Cardiac muscle cell (in vitro differentiated cells and primary cell): ENCODE measurements at regions not wholly inside any gene's neighbourhood (a gene's known extent, or its start where the extent isn't known, plus 50 kb on each side); places are given as distances from the start of the nearest gene placed in this dataset.

Source experiments
- DNase-seq, 2 donors: peaks; one replicate each; pipeline versions ENCODE4 v3.0.0 to v3.0.0-alpha.2; 2010 to 2017; ENCODE audit warnings: low read depth in 1 of 2, low spot score in 1 of 2
- H3K27ac ChIP-seq: fragments of 200-600 bp; sonication (generic); 2 replicates; pipeline ENCODE4 v1.5.1; 2016
- H3K27me3 ChIP-seq: fragments of 200-600 bp; sonication (generic); 2 replicates; pipeline ENCODE4 v1.6.0; 2016; ENCODE audit warnings: control low read depth
- H3K36me3 ChIP-seq: fragments of 200-600 bp; sonication (generic); 2 replicates; pipeline ENCODE4 v1.5.1; 2016; ENCODE audit warnings: control low read depth
- H3K4me1 ChIP-seq: fragments of 200-600 bp; sonication (generic); 2 replicates; pipeline ENCODE4 v1.8.1; 2017; ENCODE audit warnings: low read depth, mild to moderate bottlenecking, mixed run types
- H3K4me3 ChIP-seq: fragments of 200-600 bp; sonication (generic); 2 replicates; pipeline ENCODE4 v1.5.1; 2016; ENCODE audit warnings: mild to moderate bottlenecking
- H3K9me3 ChIP-seq: fragments of 200-600 bp; sonication (generic); 2 replicates; pipeline ENCODE4 v1.5.1; 2017; ENCODE audit warnings: low read depth, mild to moderate bottlenecking, control low read depth
- CTCF ChIP-seq: IDR thresholded peaks from 2 replicates; pipeline ENCODE4 v1.5.1; 2012; ENCODE audit warnings: low read depth, mild to moderate bottlenecking, low read length

DNA sequence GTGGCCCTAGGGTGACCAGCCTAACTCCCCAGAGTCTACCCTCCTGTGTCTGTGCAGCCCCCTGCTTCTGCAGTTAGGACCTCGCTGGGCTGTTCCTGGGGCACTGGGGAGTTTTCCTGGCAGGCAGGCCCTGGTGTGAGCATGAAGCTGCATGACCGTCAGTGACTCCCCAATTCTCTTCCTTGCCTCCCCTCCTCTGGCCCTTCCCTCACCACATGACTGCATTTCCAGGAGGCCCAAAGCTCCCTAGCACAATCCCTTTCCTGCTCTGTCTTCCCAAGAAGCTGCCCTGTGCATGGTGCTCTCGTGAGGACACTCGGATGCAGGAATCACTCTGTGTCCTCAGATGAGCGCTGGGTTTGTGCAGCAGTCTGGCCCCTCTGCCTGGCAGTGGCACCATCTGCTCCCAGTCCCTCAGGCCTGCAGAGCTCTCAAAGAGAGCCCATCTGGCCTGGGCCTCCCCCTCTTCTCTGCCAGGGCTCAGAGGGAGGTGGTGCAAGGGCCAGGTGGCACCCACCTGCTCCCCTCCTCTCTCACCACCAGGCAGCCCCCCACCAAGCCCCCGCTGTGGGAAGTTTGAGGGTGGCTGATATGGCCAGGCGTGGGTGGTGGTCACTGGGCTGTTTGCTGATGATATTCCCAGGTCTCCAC lies 125.6 kb upstream of the HS6ST1 start:
- H3K27ac ChIP-seq: no peak overlapping the region
- H3K9me3 ChIP-seq: no peaks in the 10 kb centered on the region
- H3K4me1 ChIP-seq: peaks cover 9% of the 10 kb centered on the region
- TF ChIP-seq CTCF: no peak
- no peaks in the 10 kb centered on the region for H3K27me3 ChIP-seq
- DNase-seq: no peak
- no peak overlapping the region for H3K4me3 ChIP-seq
- H3K36me3 ChIP-seq: no peaks in the 10 kb centered on the region

DNA sequence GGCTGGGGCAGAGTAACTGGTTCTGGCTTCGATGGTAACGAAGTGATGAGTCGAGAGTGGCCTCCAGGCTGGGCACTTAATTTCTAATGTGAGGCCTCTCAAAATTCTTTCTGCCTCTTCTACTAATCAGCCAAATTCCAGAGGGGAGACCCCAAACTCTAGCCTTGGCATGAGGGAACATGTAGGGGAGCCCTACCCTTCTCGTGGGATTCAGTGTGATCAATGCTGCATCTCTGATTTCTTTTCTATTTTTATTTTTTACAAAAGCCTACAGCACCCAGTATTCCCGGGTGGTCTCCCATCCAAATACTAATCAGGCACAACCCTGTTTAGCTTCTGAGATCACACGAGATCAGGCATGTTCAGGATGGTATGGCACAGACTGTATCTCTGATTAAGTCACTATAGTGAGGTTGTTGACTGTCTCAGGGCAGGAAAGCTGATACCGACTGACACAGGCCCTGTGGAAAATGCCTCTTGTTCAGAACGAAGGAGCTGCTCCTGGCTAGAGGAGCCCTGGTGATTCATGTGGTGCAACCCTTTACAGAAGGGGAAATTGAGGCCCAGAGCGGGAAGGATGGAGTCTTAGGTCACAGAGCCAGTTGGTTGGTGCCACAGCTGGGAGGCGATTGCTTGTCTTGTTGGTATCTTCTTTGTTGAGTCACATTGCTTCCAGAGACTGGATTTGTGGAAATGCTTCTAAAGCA lies 126.3 kb upstream of the HS6ST1 start:
- no peak overlapping the region for H3K4me3 ChIP-seq
- H3K27me3 ChIP-seq: no peaks in the 10 kb centered on the region
- H3K27ac ChIP-seq: no peak overlapping the region
- no peaks in the 10 kb centered on the region for H3K9me3 ChIP-seq
- peaks cover 9% of the 10 kb centered on the region for H3K4me1 ChIP-seq
- H3K36me3 ChIP-seq: no peaks in the 10 kb centered on the region
- DNase-seq: no peak
- TF ChIP-seq CTCF: no peak

GRCh38 chr2:128445523-128445900 lies 126.8 kb upstream of the HS6ST1 start:
- H3K36me3 ChIP-seq: no peaks in the 10 kb centered on the region
- no peak overlapping the region for H3K4me3 ChIP-seq
- no peak overlapping the region for H3K27ac ChIP-seq
- TF ChIP-seq CTCF: no peak
- no peaks in the 10 kb centered on the region for H3K9me3 ChIP-seq
- H3K27me3 ChIP-seq: no peaks in the 10 kb centered on the region
- H3K4me1 ChIP-seq: peaks cover 9% of the 10 kb centered on the region
- no peak for DNase-seq

- no peak for DNase-seq
- no peak overlapping the region for H3K4me3 ChIP-seq
- no peaks in the 10 kb centered on the region for H3K9me3 ChIP-seq
- no peak overlapping the region for H3K27ac ChIP-seq
- H3K27me3 ChIP-seq: no peaks in the 10 kb centered on the region
- TF ChIP-seq CTCF: no peak
- H3K4me1 ChIP-seq: peaks cover 9% of the 10 kb centered on the region
- H3K36me3 ChIP-seq: no peaks in the 10 kb centered on the region
Observed at GRCh38 chr2:128446049-128446873, 127.6 kb upstream of the HS6ST1 start.

GRCh38 chr2:128446874-128447537 lies 128.3 kb upstream of the HS6ST1 start:
- no peak overlapping the region for H3K4me3 ChIP-seq
- no peaks in the 10 kb centered on the region for H3K9me3 ChIP-seq
- no peaks in the 10 kb centered on the region for H3K27me3 ChIP-seq
- peaks cover 6% of the 10 kb centered on the region for H3K4me1 ChIP-seq
- DNase-seq: no peak
- TF ChIP-seq CTCF: no peak
- no peak overlapping the region for H3K27ac ChIP-seq
- no peaks in the 10 kb centered on the region for H3K36me3 ChIP-seq
